ENCODE measurements at regions not wholly inside any gene's neighbourhood (a gene's known extent, or its start where the extent isn't known, plus 50 kb on each side); places are given as distances from the start of the nearest gene placed in this dataset.

DNA sequence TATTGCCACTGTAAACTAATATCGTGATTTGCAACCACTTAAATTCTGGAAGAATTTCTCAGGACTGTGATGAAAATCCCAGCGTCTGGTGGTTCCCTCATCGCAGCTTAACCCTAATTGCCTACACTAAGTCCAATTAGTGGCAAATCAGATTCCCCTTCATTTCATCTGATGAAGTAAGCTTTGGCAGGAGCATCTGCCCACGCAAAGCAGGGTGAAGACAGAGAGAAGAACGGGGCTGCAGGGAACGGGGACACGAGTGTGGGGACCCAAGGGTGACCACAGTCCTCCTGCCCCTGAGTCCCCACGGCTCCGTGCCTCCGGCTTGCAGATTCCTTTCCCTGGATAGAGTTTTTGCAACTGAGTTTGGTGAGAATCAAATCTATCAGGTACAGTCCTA is 159.5 kb downstream of the LY86 start:
- TF ChIP-seq, protein P1, sequence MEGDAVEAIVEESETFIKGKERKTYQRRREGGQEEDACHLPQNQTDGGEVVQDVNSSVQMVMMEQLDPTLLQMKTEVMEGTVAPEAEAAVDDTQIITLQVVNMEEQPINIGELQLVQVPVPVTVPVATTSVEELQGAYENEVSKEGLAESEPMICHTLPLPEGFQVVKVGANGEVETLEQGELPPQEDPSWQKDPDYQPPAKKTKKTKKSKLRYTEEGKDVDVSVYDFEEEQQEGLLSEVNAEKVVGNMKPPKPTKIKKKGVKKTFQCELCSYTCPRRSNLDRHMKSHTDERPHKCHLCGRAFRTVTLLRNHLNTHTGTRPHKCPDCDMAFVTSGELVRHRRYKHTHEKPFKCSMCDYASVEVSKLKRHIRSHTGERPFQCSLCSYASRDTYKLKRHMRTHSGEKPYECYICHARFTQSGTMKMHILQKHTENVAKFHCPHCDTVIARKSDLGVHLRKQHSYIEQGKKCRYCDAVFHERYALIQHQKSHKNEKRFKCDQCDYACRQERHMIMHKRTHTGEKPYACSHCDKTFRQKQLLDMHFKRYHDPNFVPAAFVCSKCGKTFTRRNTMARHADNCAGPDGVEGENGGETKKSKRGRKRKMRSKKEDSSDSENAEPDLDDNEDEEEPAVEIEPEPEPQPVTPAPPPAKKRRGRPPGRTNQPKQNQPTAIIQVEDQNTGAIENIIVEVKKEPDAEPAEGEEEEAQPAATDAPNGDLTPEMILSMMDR (IDR thresholded peaks at IDR 0.05; ENCODE audit: insufficient read depth, low read depth, low read length), result no peak
- no peak overlapping the region for H3K4me3 ChIP-seq (ENCODE audit: low read depth, low read length)
- no peak for DNase-seq (ENCODE audit: low read depth)

DNA sequence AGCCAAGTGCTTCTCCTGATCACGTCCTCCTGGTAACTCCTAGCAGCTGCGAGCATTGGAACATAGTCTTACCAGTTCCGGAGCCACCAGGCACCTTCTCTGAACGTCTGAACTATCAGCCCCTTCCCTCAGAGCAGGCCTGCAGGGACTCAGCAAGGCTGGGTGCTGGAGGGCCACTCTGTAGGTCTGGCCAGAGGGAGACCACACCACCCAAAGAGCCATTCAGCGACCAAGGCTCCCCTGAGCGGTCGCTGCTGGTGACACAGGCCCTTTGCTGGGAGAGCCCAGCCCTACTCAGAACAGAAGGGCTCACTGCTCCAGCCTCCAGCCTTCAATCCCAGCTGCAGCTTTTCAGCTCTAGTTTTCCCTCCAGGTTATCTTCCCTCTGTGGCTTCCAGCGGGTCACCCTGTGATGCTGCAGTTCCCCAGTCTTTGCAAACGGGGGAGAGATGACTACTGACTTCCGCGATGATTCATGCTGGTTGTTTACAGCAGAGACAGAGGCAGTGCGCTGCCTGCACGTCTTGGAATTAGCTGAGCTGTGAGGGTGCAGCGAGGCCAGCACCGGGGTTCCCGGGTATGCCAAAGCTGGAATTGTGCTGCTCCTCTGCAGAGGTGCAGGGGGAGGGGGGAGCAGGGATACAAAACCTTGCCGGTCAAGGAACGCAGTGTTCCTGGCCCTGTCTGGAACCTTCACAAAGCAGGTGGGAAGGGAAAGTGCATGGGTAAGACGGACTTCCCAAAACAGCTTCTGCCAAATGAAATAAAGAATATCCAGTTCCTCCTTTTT is 161.4 kb downstream of the LY86 start:
- TF ChIP-seq, protein P1 (IDR thresholded peaks at IDR 0.05; ENCODE audit: insufficient read depth, low read depth, low read length), result no peak
- H3K4me3 ChIP-seq (ENCODE audit: low read depth, low read length), result peak overlapping the region; percentile 7
- peak; percentile 93 for DNase-seq (ENCODE audit: low read depth)

DNA sequence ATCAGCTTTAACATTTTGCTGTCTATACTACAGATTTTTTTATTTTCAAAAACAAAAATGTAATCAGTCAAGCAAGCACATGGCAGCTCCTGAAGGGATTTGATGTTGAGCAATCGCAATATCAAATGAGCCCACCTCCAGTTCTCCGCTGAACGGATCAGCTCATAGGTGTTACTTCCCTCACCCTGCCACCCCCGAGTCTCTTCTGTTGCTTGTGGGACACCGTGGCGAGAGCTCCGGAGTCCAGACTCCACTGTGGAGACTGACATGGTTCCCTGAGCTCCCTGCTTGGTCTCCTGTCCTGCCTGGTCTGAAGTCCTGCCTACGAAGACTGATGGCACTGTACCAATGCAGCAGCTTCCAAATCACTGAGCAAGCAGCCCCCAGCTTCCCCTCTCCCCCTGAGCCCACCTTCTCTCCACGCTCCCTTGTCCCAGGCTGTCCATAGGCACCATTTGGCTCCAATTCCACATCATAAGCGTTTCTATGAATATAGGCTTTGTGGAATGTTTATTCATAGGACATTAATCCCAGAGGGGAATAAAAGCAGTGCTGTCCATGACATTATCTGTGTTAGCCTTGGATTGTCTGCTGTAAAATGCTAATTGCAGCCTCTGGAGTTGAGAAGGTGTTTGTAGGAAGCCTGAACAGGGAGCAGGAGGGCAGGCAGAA is 162.2 kb downstream of the LY86 start:
- TF ChIP-seq, protein P1 (IDR thresholded peaks at IDR 0.05; ENCODE audit: insufficient read depth, low read depth, low read length), result no peak
- no peak overlapping the region for H3K4me3 ChIP-seq (ENCODE audit: low read depth, low read length)
- DNase-seq (ENCODE audit: low read depth), result no peak

DNA sequence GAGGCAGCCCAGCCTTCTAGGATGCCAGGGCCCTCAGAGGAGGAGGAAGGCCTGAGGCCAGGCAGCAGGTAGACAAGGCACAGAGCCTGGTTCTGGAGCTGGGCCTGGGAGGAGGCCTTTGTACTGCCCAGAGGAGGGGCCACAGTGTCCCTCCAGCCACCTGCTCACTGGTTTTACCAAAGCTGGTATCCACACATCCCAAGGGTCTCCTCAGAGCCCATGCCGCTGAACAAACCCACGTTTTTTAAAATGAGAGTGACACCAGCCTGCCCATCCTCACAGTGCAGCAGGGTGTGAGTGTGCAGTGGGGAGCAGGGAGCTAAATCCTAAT is 162.7 kb downstream of the LY86 start:
- DNase-seq (ENCODE audit: low read depth), result no peak
- H3K4me3 ChIP-seq (ENCODE audit: low read depth, low read length), result no peak overlapping the region
- TF ChIP-seq, protein P1 (IDR thresholded peaks at IDR 0.05; ENCODE audit: insufficient read depth, low read depth, low read length), result no peak

DNA sequence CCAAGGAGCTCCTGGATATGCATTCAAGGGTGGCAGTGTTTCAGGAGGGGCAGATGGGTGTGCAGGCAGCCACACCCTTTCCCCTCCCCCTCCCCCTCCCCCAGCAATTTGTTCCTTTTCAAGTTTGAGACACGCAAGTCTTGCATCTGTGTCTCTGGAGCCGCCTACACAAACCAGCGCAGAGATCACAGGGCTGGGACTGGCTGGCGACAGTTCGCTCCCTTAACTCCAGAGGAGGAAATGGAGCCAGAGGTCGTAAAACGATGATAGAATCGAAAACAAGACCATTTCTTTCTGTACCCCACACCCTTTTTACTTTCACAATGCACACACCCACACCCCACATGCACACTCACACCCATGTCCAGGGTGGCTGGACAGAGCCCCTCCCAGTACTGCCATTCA is 163.1 kb downstream of the LY86 start:
- DNase-seq (ENCODE audit: low read depth), result peak; percentile 46
- no peak overlapping the region for H3K4me3 ChIP-seq (ENCODE audit: low read depth, low read length)

DNA sequence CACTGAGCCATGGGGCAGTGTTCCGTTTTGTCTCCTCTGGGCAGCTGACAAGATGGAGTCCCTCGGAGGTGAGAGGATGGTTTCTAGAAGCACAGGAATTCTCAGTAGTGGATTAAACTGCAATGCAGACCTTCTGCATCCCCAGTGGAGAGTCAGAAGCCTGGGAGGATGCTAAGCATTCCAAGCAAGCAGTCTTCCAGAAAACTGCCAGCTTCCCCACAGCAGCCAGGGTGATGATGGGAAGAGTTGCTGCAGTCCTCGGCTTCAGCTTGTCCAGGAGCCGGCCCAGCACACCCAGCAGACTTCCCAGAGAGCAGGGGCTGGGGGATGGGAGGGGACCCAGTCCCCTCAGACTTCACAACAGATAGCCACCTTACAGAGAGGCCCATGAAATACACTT is 163.6 kb downstream of the LY86 start:
- H3K4me3 ChIP-seq (ENCODE audit: low read depth, low read length), result no peak overlapping the region
- TF ChIP-seq, protein P1 (IDR thresholded peaks at IDR 0.05; ENCODE audit: insufficient read depth, low read depth, low read length), result no peak

More for the DNA sequence above, 163.1 kb downstream of the LY86 start:
- TF ChIP-seq, protein P1 (IDR thresholded peaks at IDR 0.05; ENCODE audit: insufficient read depth, low read depth, low read length), result no peak

More for the DNA sequence above, 163.6 kb downstream of the LY86 start:
- peak; percentile 26 for DNase-seq (ENCODE audit: low read depth)

All from fibroblast of villous mesenchyme (primary cell).